ENCODE measurements at regions not wholly inside any gene's neighbourhood (a gene's known extent, or its start where the extent isn't known, plus 50 kb on each side); places are given as distances from the start of the nearest gene placed in this dataset.
"Not testable (repeated sequence)": the region's sequence is repeated elsewhere in the genome, so short reads cannot be mapped to it uniquely, and the experiment has no call there.

DNA sequence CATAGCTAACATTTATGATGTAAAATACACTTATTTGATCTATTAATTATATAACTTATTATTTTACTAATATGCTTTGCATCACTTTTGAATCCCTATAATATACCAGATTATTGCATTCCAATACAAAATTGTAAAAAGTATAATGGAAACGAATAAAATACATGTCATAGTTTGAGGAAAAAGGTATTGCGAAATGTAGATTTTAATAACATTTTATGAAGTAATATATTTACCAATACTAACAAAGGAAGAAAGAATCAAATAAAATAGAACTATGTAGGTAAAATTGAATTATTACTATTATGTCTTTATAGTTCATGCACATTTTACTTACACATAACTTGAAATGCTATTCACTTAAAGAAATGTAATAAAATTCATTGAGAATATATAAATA lies 1300.2 kb downstream of the ADGRL3 start:
- ATAC-seq (replicated peaks in 1 of 2) = no peak
- Mint-ChIP-seq H3K36me3 (ENCODE audit: insufficient read depth in 2 of 2) (peaks cover 0 to 1% of the 10 kb centered on the region in 2 donors), H3K4me3 (no peak overlapping the region), H3K27ac (no peak overlapping the region), H3K9me3 (peaks cover 4 to 14% of the 10 kb centered on the region in 2 donors), H3K27me3 (ENCODE audit: low read depth) (no peaks in the 10 kb centered on the region), H3K4me1 (ENCODE audit: low read depth) (no peaks in the 10 kb centered on the region)
- no peak for DNase-seq

DNA sequence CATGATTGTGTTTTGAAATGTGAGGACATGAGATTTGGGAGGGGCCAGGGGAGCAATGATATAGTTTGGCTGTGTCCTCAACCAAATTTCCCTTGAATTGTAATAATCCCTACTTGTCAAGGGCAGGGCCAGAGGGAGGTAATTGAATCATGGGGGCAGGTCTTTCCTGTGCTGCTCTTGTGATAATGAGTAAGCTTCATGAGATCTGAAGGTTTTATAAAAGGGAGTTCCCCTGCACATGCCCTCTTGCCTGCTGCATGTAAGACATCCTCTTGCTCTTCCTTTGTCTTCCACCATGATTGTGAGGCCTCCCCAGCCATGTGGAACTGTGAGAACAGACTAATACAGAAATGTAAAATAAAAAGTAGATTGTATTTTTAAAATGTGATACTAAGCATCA lies 1294.9 kb downstream of the ADGRL3 start:
- Mint-ChIP-seq H3K27ac (no peak overlapping the region), H3K4me1 (ENCODE audit: low read depth) (no peaks in the 10 kb centered on the region), H3K27me3 (ENCODE audit: low read depth) (no peaks in the 10 kb centered on the region), H3K36me3 (ENCODE audit: insufficient read depth in 2 of 2) (peaks cover 0 to under 1% of the 10 kb centered on the region in 2 donors), H3K4me3 (no peak overlapping the region), H3K9me3 (peaks cover 6 to 16% of the 10 kb centered on the region in 2 donors)
- DNase-seq (no peak), ATAC-seq (replicated peaks in 1 of 2) (no peak)

DNA sequence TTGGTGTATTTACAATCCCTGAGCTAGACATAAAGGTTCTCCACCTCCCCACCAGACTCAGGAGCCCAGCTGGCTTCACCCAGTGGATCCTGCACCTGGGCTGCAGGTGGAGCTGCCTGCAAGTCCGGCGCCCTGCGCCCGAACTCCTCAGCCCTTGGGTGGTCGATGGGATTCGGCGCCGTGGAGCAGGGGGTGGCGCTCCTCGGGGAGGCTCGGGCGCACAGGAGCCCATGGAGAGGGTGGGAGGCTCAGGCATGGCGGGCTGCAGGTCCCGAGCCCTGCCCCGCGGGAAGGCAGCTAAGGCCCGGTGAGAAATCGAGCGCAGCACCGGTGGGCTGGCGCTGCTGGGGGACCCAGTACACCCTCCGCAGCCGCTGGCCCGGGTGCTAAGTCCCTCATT lies 1291.6 kb downstream of the ADGRL3 start:
- H3K27ac Mint-ChIP-seq; H3K4me1 Mint-ChIP-seq (ENCODE audit: low read depth); H3K9me3 Mint-ChIP-seq; H3K4me3 Mint-ChIP-seq; ATAC-seq (replicated peaks in 1 of 2); H3K27me3 Mint-ChIP-seq (ENCODE audit: low read depth); DNase-seq; H3K36me3 Mint-ChIP-seq (ENCODE audit: insufficient read depth in 2 of 2): not testable (repeated sequence)

DNA sequence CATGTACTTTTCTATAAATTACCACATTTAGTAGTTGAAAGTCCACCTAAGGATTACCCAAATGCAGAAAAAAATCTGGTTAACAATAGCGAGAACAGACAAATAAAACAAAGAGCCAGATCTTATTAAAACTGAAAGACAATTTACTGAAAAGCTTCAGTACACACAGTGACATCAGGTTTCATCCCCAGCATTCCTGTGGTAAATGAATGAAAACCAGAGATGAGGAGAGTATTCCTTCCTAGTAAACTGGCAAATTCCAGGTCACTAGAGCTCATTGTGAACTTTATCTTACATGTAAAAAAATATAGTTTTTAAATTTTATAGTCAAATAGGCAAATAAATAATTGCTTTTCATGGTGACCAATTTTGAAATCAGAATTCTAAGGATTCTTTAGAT lies 1290.5 kb downstream of the ADGRL3 start:
- no peak for ATAC-seq (replicated peaks in 1 of 2)
- Mint-ChIP-seq H3K36me3 (ENCODE audit: insufficient read depth in 2 of 2) (peaks cover 0 to 2% of the 10 kb centered on the region in 2 donors), H3K27ac (no peak overlapping the region), H3K9me3 (peaks cover 4 to 5% of the 10 kb centered on the region in 2 donors), H3K4me1 (ENCODE audit: low read depth) (no peaks in the 10 kb centered on the region), H3K4me3 (no peak overlapping the region), H3K27me3 (ENCODE audit: low read depth) (no peaks in the 10 kb centered on the region)
- DNase-seq = no peak

DNA sequence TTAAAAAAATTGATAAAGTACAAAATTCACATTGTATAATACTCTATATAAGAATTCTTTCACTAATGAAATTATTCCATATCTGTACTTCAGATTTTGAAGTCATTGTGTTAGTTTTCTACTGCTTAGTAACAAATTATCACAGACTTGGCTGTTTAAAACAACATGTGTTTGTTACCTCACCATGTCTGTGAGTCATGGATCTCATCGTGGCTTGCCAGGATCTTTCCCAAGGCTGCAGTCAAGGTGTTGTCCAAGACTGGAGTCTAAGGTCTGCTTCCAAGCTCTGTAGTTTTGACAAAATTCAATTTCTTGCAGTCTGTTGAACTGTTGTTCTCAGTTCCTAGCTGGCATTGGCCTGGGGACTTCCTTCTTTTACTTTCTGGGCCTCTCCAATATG lies 1286.9 kb downstream of the ADGRL3 start:
- no peak for ATAC-seq (replicated peaks in 1 of 2)
- no peaks in the 10 kb centered on the region for H3K4me1 Mint-ChIP-seq (ENCODE audit: low read depth)
- no peaks in the 10 kb centered on the region for H3K27me3 Mint-ChIP-seq (ENCODE audit: low read depth)
- peaks cover 5 to 6% of the 10 kb centered on the region in 2 donors for H3K9me3 Mint-ChIP-seq
- no peak for DNase-seq
- H3K4me3 Mint-ChIP-seq = no peak overlapping the region
- peaks cover 0 to 2% of the 10 kb centered on the region in 2 donors for H3K36me3 Mint-ChIP-seq (ENCODE audit: insufficient read depth in 2 of 2)
- no peak overlapping the region for H3K27ac Mint-ChIP-seq

DNA sequence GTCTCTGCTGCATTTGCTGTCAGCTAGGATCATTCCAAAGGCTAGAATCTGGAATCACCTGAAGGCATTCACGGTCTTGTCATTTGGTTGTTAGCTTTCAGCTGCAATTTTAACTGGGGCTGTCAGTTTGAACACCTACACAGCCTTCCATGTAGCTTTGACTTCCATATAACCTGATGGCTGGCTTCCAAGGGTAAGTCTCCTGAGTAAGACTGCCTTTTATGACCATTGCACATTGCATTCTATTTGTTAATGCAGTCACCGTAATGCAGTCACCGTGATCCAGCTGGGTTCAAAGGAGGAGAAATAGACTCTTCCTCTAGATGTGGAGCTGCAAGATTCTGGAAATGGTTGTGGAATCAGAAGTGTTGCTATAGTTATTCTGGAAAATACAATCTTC lies 1284.2 kb downstream of the ADGRL3 start:
- H3K4me3 Mint-ChIP-seq = no peak overlapping the region
- no peak for ATAC-seq (replicated peaks in 1 of 2)
- H3K27ac Mint-ChIP-seq = no peak overlapping the region
- DNase-seq = no peak
- no peaks in the 10 kb centered on the region for H3K36me3 Mint-ChIP-seq (ENCODE audit: insufficient read depth in 2 of 2)
- peaks cover 4 to 10% of the 10 kb centered on the region in 2 donors for H3K9me3 Mint-ChIP-seq
- no peaks in the 10 kb centered on the region for H3K27me3 Mint-ChIP-seq (ENCODE audit: low read depth)
- no peaks in the 10 kb centered on the region for H3K4me1 Mint-ChIP-seq (ENCODE audit: low read depth)

DNA sequence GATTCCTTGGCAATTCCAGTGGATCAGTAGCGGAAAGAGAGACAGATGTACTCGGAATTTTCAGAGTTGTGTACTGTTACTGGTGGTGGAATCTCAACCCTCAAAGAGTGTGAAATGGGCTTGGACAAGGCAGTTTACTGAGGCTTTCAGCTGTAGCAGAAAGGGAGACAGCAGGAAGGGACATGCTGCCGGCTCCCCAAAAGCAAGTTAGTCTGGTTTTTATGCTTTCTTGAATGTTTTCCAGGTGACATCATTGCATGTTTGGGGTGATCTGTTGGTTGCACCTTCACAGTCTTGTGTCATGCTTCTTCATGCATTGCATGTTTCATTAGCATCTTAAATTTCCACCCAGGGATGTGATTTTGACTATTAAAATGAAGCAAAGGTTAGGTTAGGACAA lies 1282.2 kb downstream of the ADGRL3 start:
- Mint-ChIP-seq H3K4me3 (no peak overlapping the region), H3K27ac (no peak overlapping the region), H3K27me3 (ENCODE audit: low read depth) (no peaks in the 10 kb centered on the region), H3K36me3 (ENCODE audit: insufficient read depth in 2 of 2) (peaks cover 0 to 2% of the 10 kb centered on the region in 2 donors), H3K9me3 (peaks cover 6 to 12% of the 10 kb centered on the region in 2 donors), H3K4me1 (ENCODE audit: low read depth) (no peaks in the 10 kb centered on the region)
- no peak for ATAC-seq (replicated peaks in 1 of 2)
- no peak for DNase-seq

DNA sequence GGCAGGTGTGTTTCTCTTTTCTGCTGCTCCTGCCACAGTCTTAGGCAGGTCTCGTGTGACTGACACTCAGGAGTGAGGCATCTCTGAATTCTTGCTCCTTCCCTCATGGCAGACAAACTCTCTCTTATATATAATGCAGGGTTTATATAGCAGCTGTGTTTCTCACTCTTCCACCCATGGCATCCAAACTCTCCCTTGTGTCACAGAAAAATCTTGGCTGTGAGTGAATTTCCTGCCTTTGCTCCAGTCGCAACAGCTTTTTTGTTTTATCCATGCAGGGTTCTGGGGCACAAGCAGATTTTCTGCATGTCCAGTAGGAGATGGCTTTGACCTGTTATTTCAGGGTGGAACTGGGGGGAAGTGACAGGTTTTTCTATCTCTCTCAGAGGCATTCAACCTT lies 1275.5 kb downstream of the ADGRL3 start:
- H3K4me1 Mint-ChIP-seq (ENCODE audit: low read depth) = no peaks in the 10 kb centered on the region
- H3K4me3 Mint-ChIP-seq = no peak overlapping the region
- H3K27me3 Mint-ChIP-seq (ENCODE audit: low read depth) = no peaks in the 10 kb centered on the region
- DNase-seq (no peak), ATAC-seq (replicated peaks in 1 of 2) (no peak)
- H3K27ac Mint-ChIP-seq = no peak overlapping the region
- H3K36me3 Mint-ChIP-seq (ENCODE audit: insufficient read depth in 2 of 2) = peaks cover 1 to 2% of the 10 kb centered on the region in 2 donors
- H3K9me3 Mint-ChIP-seq = peaks cover 4 to 13% of the 10 kb centered on the region in 2 donors

DNA sequence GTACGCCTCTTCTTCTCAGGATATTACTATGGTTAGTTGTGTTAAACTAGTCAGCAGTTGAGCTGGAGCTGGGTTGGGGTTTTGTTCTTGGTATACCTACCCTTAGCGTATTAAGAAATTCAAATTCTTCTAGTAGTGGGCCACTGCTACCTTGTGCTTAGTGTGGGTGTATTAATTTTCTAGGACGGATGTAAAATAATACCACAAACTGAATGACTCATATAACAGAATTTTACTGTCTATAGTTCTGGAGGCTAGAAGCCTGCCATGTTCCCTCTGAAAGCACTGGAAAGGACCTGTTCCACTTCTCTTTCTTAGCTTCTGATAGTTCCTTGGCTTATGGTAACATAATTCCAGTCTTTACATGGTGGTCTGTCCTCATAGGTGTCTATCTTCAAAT lies 1274.7 kb downstream of the ADGRL3 start:
- no peak overlapping the region for H3K4me3 Mint-ChIP-seq
- peaks cover 4 to 10% of the 10 kb centered on the region in 2 donors for H3K9me3 Mint-ChIP-seq
- H3K36me3 Mint-ChIP-seq (ENCODE audit: insufficient read depth in 2 of 2) = peaks cover 1 to 2% of the 10 kb centered on the region in 2 donors
- no peaks in the 10 kb centered on the region for H3K27me3 Mint-ChIP-seq (ENCODE audit: low read depth)
- H3K4me1 Mint-ChIP-seq (ENCODE audit: low read depth) = no peaks in the 10 kb centered on the region
- no peak for ATAC-seq (replicated peaks in 1 of 2)
- H3K27ac Mint-ChIP-seq = no peak overlapping the region
- DNase-seq = no peak

DNA sequence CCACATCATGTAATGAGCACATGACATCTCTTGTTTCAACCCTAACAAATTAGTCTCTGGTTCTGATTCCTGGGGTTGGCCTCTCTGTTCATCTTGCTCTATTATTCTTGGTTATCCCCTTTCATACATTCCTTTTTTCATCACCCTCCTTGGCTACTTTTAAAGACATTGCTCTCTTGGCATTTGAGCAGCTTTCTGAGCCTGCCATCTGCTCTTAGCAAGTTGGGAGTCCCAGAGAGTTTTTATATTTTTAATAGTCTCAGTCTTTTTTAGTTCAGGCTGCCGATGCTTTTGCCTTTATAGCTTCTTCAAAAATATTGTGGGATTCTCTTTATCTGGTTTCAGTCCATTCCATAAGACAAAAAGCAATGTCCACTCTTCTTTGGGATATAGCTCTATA lies 1270.9 kb downstream of the ADGRL3 start:
- DNase-seq = no peak
- Mint-ChIP-seq H3K36me3 (ENCODE audit: insufficient read depth in 2 of 2) (peaks cover 0 to 3% of the 10 kb centered on the region in 2 donors), H3K27ac (no peak overlapping the region), H3K4me1 (ENCODE audit: low read depth) (no peaks in the 10 kb centered on the region), H3K27me3 (ENCODE audit: low read depth) (no peaks in the 10 kb centered on the region), H3K4me3 (no peak overlapping the region), H3K9me3 (peaks cover 9 to 11% of the 10 kb centered on the region in 2 donors)
- no peak for ATAC-seq (replicated peaks in 1 of 2)

DNA sequence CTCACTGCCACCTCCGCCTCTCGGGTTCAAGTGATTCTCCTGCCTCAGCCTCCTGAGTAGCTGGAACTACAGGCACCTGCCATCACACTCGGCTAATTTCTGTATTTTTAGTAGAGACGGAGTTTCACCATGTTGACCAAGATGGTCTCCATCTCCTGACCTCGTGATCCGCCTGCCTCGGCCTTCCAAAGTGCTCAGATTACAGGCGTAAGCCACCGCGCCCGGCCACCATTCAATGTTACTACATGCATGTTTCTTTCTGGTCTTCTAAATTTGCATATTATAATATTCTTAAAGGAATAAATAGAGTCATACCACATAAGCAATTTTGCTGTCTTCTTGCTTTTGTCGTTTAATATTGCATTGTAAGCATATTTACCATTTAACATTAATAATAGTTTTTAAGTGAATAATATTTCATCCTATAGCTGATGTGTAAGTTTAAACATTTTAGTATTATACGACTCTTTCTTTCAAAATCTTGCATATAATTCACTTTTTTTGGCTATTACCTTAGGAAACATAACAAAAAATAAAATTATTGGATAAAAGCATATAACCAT lies 1270.4 kb downstream of the ADGRL3 start:
- no peaks in the 10 kb centered on the region for H3K27me3 Mint-ChIP-seq (ENCODE audit: low read depth)
- ATAC-seq (replicated peaks in 1 of 2) = no peak
- no peaks in the 10 kb centered on the region for H3K4me1 Mint-ChIP-seq (ENCODE audit: low read depth)
- H3K27ac Mint-ChIP-seq = no peak overlapping the region
- DNase-seq = no peak
- no peak overlapping the region for H3K4me3 Mint-ChIP-seq
- H3K36me3 Mint-ChIP-seq (ENCODE audit: insufficient read depth in 2 of 2) = peaks cover 0 to 3% of the 10 kb centered on the region in 2 donors
- H3K9me3 Mint-ChIP-seq = peaks cover 9 to 11% of the 10 kb centered on the region in 2 donors

DNA sequence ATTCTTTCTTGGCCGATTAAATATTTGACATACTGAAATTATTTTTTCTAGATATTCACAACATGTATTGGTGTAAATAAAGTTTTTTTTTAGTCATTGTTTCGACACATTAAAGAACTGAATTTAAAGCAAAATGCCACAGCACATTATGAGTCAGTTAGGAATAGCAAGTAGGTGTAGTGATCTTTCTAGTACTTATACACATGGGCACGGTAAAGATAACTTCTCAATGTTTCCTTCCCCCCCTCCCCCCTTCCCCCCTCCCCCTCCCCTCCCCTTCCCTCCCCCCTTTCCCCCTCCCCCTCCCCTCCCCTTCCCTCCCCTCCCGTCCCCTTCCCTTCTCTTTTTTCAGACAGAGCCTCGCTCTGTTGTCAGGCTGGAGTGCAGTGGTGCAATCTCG lies 1269.9 kb downstream of the ADGRL3 start:
- Mint-ChIP-seq H3K27me3 (ENCODE audit: low read depth) (no peaks in the 10 kb centered on the region), H3K4me3 (no peak overlapping the region), H3K4me1 (ENCODE audit: low read depth) (no peaks in the 10 kb centered on the region), H3K27ac (no peak overlapping the region), H3K9me3 (peaks cover 9 to 11% of the 10 kb centered on the region in 2 donors), H3K36me3 (ENCODE audit: insufficient read depth in 2 of 2) (peaks cover 0 to 3% of the 10 kb centered on the region in 2 donors)
- ATAC-seq (replicated peaks in 1 of 2) (no peak), DNase-seq (no peak)

DNA sequence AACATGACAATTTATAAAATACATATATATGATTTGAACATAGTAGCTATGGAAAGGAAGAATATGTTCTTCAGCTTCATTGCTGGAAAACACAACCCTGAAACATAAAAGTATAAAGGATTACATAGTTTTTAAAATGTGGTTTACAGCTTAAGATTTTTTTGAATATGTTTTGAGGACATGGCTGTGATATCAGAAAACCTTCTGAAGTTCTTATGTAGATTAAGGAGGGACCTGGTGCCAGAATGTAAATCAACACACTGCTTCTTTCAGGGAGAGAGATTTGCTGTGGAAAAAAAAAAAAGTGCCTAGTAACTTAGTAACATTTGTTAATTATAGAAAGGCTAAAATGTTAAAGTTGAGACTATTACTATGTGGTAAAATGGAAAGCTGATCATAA lies 1261.8 kb downstream of the ADGRL3 start:
- H3K27ac Mint-ChIP-seq = no peak overlapping the region
- H3K4me1 Mint-ChIP-seq (ENCODE audit: low read depth) = no peaks in the 10 kb centered on the region
- no peak for DNase-seq
- peaks cover 9 to 12% of the 10 kb centered on the region in 2 donors for H3K9me3 Mint-ChIP-seq
- ATAC-seq (replicated peaks in 1 of 2) = no peak
- H3K36me3 Mint-ChIP-seq (ENCODE audit: insufficient read depth in 2 of 2) = peaks cover 0 to 2% of the 10 kb centered on the region in 2 donors
- H3K4me3 Mint-ChIP-seq = no peak overlapping the region
- no peaks in the 10 kb centered on the region for H3K27me3 Mint-ChIP-seq (ENCODE audit: low read depth)

DNA sequence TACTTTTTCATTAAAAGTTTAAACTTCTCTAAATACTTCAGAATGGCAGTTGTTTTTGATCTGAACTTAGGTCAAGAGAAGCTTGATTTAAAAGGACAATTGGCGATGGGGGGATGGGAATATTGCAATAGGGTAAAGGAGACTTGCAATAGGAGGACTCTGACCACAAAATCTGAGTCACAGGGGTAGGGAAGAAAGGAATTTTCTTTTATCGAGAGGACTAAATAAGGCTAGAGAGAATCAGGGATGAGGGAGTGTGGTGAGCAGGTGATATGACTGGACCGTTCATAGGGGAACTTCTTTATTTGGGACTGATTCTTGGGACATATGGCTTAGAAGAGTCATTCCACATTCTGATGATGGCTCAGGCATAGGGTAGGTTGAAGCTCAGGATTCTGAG lies 1260.2 kb downstream of the ADGRL3 start:
- H3K36me3 Mint-ChIP-seq (ENCODE audit: insufficient read depth in 2 of 2) = no peaks in the 10 kb centered on the region
- ATAC-seq (replicated peaks in 1 of 2) = no peak
- no peak overlapping the region for H3K4me3 Mint-ChIP-seq
- H3K4me1 Mint-ChIP-seq (ENCODE audit: low read depth) = no peaks in the 10 kb centered on the region
- H3K9me3 Mint-ChIP-seq = peaks cover 7 to 10% of the 10 kb centered on the region in 2 donors
- H3K27me3 Mint-ChIP-seq (ENCODE audit: low read depth) = no peaks in the 10 kb centered on the region
- H3K27ac Mint-ChIP-seq = no peak overlapping the region
- DNase-seq = no peak

All from activated T-cell treated with anti-CD3 and anti-CD28 coated beads, Interleukin-2, amount 50 U/mL, for 72 hours (primary cell).